HEK293 (cell line): ENCODE measurements at regions not wholly inside any gene's neighbourhood (a gene's known extent, or its start where the extent isn't known, plus 50 kb on each side); places are given as distances from the start of the nearest gene placed in this dataset.

Source experiments
- ZNF114 ChIP-seq: fragments of 450-650 bp; formaldehyde crosslinking; IDR thresholded peaks from 2 replicates; pipeline ENCODE4 v1.5.0; 2017; ENCODE audit warnings: missing biosample characterization, missing genetic modification characterization
- ZNF274 ChIP-seq, 2 experiments: fragments of 200-500 bp in 1 of 2; fragments of 450-650 bp in 1 of 2; sonication (Bioruptor generic) in 1 of 2; formaldehyde crosslinking in 1 of 2; IDR thresholded peaks; 2 replicates each; pipeline versions ENCODE4 v1.5.1 to v1.6.1; 2014 to 2016; ENCODE audit warnings: borderline replicate concordance in 1 of 2, inconsistent platforms in 1 of 2, low read length in 1 of 2, missing biosample characterization in 1 of 2, missing genetic modification characterization in 1 of 2

DNA sequence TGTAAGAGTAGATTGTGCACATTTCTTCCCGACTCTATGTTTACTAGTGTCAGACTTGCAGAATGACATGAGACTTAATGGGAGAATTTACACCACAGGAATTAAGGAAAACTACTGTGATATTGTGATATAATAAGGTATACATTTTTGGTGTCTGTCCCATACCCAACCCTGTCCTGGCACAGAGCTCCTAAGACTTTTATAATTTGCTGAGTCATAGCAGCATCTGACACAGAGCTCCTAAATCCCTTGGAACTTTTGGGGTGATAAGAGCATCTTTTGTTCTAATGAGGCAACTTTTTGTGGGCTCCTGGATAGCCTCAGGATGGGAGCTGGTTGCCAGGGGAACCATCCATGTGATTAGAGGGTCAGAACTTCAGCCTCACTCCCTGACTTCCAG lies 1607.0 kb downstream of the RPA4 start:
- TF ChIP-seq ZNF114 (tag by site-specific recombination) (no peak), ZNF274 (IDR thresholded peaks at IDR 0.05; ENCODE audit: low read length) (no peak), ZNF274 (tag by site-specific recombination; IDR thresholded peaks at IDR 0.05; ENCODE audit: borderline replicate concordance) (no peak)
